ENCODE measurements at regions not wholly inside any gene's neighbourhood (a gene's known extent, or its start where the extent isn't known, plus 50 kb on each side); places are given as distances from the start of the nearest gene placed in this dataset.

DNA sequence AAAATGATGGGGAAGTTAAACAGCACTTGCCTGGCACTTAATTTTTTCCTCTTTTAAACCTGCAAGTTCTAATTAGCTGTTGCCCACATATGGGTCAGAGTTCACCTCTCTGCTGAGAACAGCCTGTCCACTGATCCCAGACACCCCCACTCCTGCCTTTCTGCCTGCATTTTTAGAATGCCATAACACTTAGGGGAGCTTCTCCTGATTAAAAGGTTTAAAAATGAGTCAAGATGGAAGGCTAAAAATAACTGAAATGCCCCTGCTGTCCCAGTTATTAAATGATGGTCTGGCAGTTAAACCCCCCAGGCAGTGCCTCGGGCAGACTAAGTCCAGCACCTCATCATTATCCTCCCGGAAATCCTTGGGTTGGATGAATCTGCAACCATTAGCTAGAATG, 913.6 kb upstream of the ARPP21 start:
- TF ChIP-seq, protein P1, sequence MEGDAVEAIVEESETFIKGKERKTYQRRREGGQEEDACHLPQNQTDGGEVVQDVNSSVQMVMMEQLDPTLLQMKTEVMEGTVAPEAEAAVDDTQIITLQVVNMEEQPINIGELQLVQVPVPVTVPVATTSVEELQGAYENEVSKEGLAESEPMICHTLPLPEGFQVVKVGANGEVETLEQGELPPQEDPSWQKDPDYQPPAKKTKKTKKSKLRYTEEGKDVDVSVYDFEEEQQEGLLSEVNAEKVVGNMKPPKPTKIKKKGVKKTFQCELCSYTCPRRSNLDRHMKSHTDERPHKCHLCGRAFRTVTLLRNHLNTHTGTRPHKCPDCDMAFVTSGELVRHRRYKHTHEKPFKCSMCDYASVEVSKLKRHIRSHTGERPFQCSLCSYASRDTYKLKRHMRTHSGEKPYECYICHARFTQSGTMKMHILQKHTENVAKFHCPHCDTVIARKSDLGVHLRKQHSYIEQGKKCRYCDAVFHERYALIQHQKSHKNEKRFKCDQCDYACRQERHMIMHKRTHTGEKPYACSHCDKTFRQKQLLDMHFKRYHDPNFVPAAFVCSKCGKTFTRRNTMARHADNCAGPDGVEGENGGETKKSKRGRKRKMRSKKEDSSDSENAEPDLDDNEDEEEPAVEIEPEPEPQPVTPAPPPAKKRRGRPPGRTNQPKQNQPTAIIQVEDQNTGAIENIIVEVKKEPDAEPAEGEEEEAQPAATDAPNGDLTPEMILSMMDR (IDR thresholded peaks at IDR 0.05; ENCODE audit: insufficient read depth, low read length, severe bottlenecking) = no peak
- FAIRE-seq (no peak), DNase-seq (ENCODE audit: low read depth) (no peak)
- Histone ChIP-seq H3K27me3 (ENCODE audit: control insufficient read depth, insufficient read depth, low read length) (no peaks in the 10 kb centered on the region), H3K36me3 (ENCODE audit: control insufficient read depth, insufficient read depth, low read length) (no peaks in the 10 kb centered on the region), H3K4me3 (ENCODE audit: low read depth, low read length) (no peak overlapping the region)

DNA sequence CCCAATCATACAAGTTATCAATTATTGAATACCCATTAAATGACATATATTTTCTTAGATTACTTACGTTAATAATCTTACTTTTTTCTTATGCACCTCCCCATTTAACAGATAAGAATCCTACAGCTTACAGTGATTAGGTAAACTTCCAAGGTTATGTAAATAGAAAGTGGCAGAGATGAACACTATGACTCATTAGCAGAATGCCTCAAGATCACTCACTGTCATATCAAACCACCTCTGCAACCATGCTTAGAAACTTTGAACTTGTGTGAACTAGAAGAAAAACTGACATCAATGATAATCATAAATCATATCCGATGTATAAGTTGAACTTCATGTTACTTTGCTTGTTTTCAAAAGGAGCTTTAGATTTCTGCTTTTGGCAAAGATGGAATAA, 911.6 kb upstream of the ARPP21 start:
- H3K36me3 ChIP-seq (ENCODE audit: control insufficient read depth, insufficient read depth, low read length) = no peaks in the 10 kb centered on the region
- TF ChIP-seq, protein P1 (IDR thresholded peaks at IDR 0.05; ENCODE audit: insufficient read depth, low read length, severe bottlenecking) = no peak
- no peaks in the 10 kb centered on the region for H3K27me3 ChIP-seq (ENCODE audit: control insufficient read depth, insufficient read depth, low read length)
- no peak overlapping the region for H3K4me3 ChIP-seq (ENCODE audit: low read depth, low read length)
- FAIRE-seq = no peak
- no peak for DNase-seq (ENCODE audit: low read depth)

DNA sequence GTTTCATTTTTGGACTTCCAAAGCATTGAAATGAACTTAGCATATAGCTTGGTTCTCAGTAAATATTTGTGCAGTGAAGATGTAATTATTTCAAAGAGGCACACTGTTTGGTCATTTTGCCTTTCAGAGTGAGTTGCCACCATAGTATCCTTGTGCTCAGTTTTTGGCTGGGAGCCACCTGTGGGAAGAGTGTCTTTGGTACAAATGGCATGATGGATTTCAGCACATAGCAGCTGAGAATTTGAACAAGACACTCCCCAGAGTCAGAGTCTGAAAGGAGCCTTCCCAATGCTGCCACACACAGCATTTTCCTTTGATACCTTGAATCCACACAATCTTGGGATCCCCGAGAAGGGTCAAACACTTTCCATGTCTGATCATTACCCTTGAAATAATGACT, 897.2 kb upstream of the ARPP21 start:
- FAIRE-seq = no peak
- no peaks in the 10 kb centered on the region for H3K27me3 ChIP-seq (ENCODE audit: control insufficient read depth, insufficient read depth, low read length)
- H3K36me3 ChIP-seq (ENCODE audit: control insufficient read depth, insufficient read depth, low read length) = no peaks in the 10 kb centered on the region
- TF ChIP-seq, protein P1 (IDR thresholded peaks at IDR 0.05; ENCODE audit: insufficient read depth, low read length, severe bottlenecking) = no peak
- no peak overlapping the region for H3K4me3 ChIP-seq (ENCODE audit: low read depth, low read length)
- no peak for DNase-seq (ENCODE audit: low read depth)

DNA sequence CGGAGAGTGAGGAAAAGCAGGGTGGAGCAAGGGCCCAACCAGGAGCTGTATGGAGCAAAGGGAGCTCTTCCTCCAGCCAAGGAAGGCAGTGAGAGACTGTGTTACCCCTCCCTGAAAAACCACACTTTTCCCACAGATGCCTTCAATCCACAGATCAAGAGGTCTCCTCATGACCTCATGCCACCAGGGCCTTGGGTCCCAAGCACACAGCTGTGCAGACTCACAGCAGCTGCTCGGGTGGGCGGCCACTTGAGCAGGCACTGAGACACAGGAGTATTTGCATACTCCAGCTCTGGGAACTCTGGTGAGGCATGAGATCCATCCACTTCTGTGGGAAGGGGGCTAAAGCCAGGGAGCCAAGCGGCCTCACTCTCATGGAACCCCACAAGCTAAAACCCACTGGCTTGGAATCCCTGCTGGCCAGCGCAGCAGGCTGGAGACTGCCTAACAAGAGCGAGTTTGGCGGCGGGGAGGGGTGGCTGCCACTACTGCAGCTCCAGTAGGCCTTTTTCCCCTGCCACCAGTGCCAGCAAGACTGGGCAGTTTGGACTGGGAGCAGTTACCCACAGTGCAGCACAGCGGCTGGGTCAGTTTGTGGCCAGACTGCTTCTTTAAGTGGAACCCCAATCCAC, 880.6 kb upstream of the ARPP21 start:
- no peak for FAIRE-seq
- no peak overlapping the region for H3K4me3 ChIP-seq (ENCODE audit: low read depth, low read length)
- H3K36me3 ChIP-seq (ENCODE audit: control insufficient read depth, insufficient read depth, low read length) = no peaks in the 10 kb centered on the region
- H3K27me3 ChIP-seq (ENCODE audit: control insufficient read depth, insufficient read depth, low read length) = no peaks in the 10 kb centered on the region
- no peak for DNase-seq (ENCODE audit: low read depth)
- TF ChIP-seq, protein P1 (IDR thresholded peaks at IDR 0.05; ENCODE audit: insufficient read depth, low read length, severe bottlenecking) = no peak

DNA sequence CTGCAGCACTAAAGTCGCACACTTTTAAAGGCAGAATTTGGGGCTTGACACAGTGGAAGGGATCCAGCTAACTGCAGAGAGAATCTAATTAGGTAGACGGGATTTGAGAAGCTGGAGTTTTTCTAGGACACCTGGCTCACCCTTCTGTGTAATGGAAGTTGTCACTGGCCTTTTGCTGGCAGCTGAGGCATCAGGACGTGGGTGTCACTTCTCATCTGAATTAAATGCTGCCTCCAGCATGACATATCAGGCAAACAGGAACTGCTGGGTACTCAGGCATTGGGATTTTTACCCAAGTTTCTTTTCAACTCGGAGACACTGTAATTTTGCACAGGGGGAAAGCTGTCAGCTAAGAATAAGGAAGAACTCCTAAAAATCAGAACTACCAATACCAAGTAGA, 861.9 kb upstream of the ARPP21 start:
- TF ChIP-seq, protein P1 (IDR thresholded peaks at IDR 0.05; ENCODE audit: insufficient read depth, low read length, severe bottlenecking) = no peak
- H3K27me3 ChIP-seq (ENCODE audit: control insufficient read depth, insufficient read depth, low read length) = no peaks in the 10 kb centered on the region
- no peak overlapping the region for H3K4me3 ChIP-seq (ENCODE audit: low read depth, low read length)
- FAIRE-seq = no peak
- no peaks in the 10 kb centered on the region for H3K36me3 ChIP-seq (ENCODE audit: control insufficient read depth, insufficient read depth, low read length)
- DNase-seq (ENCODE audit: low read depth) = no peak

DNA sequence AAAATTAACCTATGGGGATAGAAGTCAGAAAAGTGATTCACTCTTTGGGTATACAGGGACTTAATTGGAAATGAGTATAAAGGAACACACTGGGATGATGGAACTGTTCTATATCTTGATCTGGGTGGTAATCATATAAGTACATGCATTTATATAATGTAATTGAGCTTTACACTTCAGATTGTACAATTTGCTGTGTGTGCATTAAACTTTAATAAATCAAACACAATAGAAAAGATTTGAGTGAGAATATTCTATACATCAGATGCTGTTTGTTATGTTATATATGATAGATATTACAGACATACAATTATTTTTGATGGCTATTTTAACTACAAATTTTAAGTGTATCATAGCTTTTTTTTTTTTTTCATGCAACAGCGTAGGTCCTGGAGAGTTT, 860.2 kb upstream of the ARPP21 start:
- TF ChIP-seq, protein P1 (IDR thresholded peaks at IDR 0.05; ENCODE audit: insufficient read depth, low read length, severe bottlenecking) = no peak
- DNase-seq (ENCODE audit: low read depth) (no peak), FAIRE-seq (no peak)
- Histone ChIP-seq H3K4me3 (ENCODE audit: low read depth, low read length) (no peak overlapping the region), H3K27me3 (ENCODE audit: control insufficient read depth, insufficient read depth, low read length) (no peaks in the 10 kb centered on the region), H3K36me3 (ENCODE audit: control insufficient read depth, insufficient read depth, low read length) (no peaks in the 10 kb centered on the region)
